H1 (cell line): ENCODE measurements at regions not wholly inside any gene's neighbourhood (a gene's known extent, or its start where the extent isn't known, plus 50 kb on each side); places are given as distances from the start of the nearest gene placed in this dataset.

Source experiments
- CTCF ChIA-PET: fragments of 300-600 bp; sonication (Branson Sonifier 250); formaldehyde crosslinking; loops from one replicate; lab custom pipeline; 2021; ENCODE audit not compliant: partially characterized antibody; lab: Charles Lee
- POLR2A ChIA-PET: fragments of 300-600 bp; sonication (Branson Sonifier 250); formaldehyde crosslinking; loops from one replicate; lab custom pipeline; 2021; ENCODE audit warnings: inconsistent platforms; ENCODE audit not compliant: partially characterized antibody; lab: Charles Lee
- DNase-seq, 2 experiments: peaks; one replicate each; pipeline versions ENCODE4 v3.0.0 to v3.0.0-alpha.2; 2010 to 2022; ENCODE audit warnings: low spot score in 2 of 2, low read depth in 1 of 2, mixed read lengths in 1 of 2
- FAIRE-seq: peaks from 2 replicates; lab custom pipeline; 2011; peaks lifted over from hg19 to GRCh38; lab: Jason Lieb, UNC
- H2AFZ ChIP-seq: 2 replicates; pipeline ENCODE4 v1.8.1; 2012; ENCODE audit warnings: low read length, inconsistent platforms
- H2AK5ac ChIP-seq: 2 replicates; pipeline ENCODE4 v1.6.1; 2013; ENCODE audit warnings: low read depth, low read length
- H2BK120ac ChIP-seq: replicated peaks from 2 replicates; pipeline ENCODE3; 2013; ENCODE audit warnings: low read depth, low read length, inconsistent platforms
- H2BK12ac ChIP-seq: 2 replicates; pipeline ENCODE4 v1.6.1; 2013; ENCODE audit warnings: low read depth, low read length
- H2BK15ac ChIP-seq: 2 replicates; pipeline ENCODE4 v1.6.1; 2013; ENCODE audit warnings: low read length
- H2BK20ac ChIP-seq: 2 replicates; pipeline ENCODE4 v1.6.1; 2013; ENCODE audit warnings: low read length
- H2BK5ac ChIP-seq: 2 replicates; pipeline ENCODE4 v1.6.1; 2013; ENCODE audit warnings: low read depth, low read length
- H3K14ac ChIP-seq: 2 replicates; pipeline ENCODE4 v1.6.1; 2013; ENCODE audit warnings: inconsistent platforms; ENCODE audit not compliant: insufficient read length
- H3K18ac ChIP-seq: 2 replicates; pipeline ENCODE4 v1.6.1; 2013; ENCODE audit warnings: low read length; ENCODE audit errors: extremely low read depth
- H3K23ac ChIP-seq: 2 replicates; pipeline ENCODE4 v1.6.1; 2013; ENCODE audit warnings: inconsistent platforms; ENCODE audit not compliant: insufficient read length
- H3K23me2 ChIP-seq: 2 replicates; pipeline ENCODE4 v1.6.1; 2013; ENCODE audit warnings: low read depth, low read length
- H3K27ac ChIP-seq: 2 replicates; pipeline ENCODE4 v1.6.1; 2011; ENCODE audit warnings: low read depth, low read length, inconsistent platforms
- H3K27me3 ChIP-seq, 4 experiments: replicated peaks in 1 of 4; 1 replicate in 1 of 4; 2 replicates in 3 of 4; pipeline versions ENCODE4 v1.6.1 to v1.8.1; 2011 to 2013; ENCODE audit warnings: low read length in 3 of 4, mild to moderate bottlenecking in 3 of 4, inconsistent platforms in 2 of 4, mixed read lengths in 2 of 4, moderate library complexity in 1 of 4; ENCODE audit not compliant: control insufficient read depth in 3 of 4, insufficient read depth in 3 of 4; ENCODE audit errors: extremely low read depth in 1 of 4
- H3K36me3 ChIP-seq, 4 experiments: 2 replicates each; pipeline versions ENCODE4 v1.6.1 to v1.8.1; 2011 to 2013; ENCODE audit warnings: mild to moderate bottlenecking in 4 of 4, low read length in 3 of 4, moderate library complexity in 2 of 4, control low read depth in 1 of 4, inconsistent platforms in 1 of 4; ENCODE audit not compliant: insufficient read depth in 4 of 4, control insufficient read depth in 2 of 4
- H3K4ac ChIP-seq: replicated peaks from 2 replicates; pipeline ENCODE3; 2013; ENCODE audit warnings: low read length, low read depth, mixed read lengths, inconsistent platforms; ENCODE audit not compliant: insufficient read length
- H3K4me1 ChIP-seq, 4 experiments: replicated peaks in 1 of 4; 1 replicate in 1 of 4; 2 replicates in 3 of 4; pipeline versions ENCODE4 v1.6.1 to v1.8.1; 2011 to 2013; ENCODE audit warnings: low read length in 3 of 4, inconsistent platforms in 2 of 4, mixed read lengths in 1 of 4; ENCODE audit not compliant: insufficient read depth in 4 of 4, control insufficient read depth in 3 of 4
- H3K4me2 ChIP-seq, 2 experiments: 2 replicates each; pipeline versions ENCODE4 v1.6.1 to v1.8.1; 2011 to 2013; ENCODE audit warnings: low read depth in 2 of 2, low read length in 2 of 2, control low read depth in 1 of 2, inconsistent platforms in 1 of 2, mild to moderate bottlenecking in 1 of 2; ENCODE audit not compliant: insufficient read depth in 1 of 2
- H3K4me3 ChIP-seq, 4 experiments: fragments of 200-600, 300-600 bp in 1 of 4; sonication (generic), shearing (Covaris generic), sonication (Bioruptor Twin) in 1 of 4; 2 replicates each; pipeline versions ENCODE4 v1.5.1 to v1.8.1; 2011 to 2016; ENCODE audit warnings: low read length in 4 of 4, low read depth in 3 of 4, control low read depth in 2 of 4, inconsistent platforms in 2 of 4, mild to moderate bottlenecking in 2 of 4, mixed read lengths in 1 of 4, moderate library complexity in 1 of 4; ENCODE audit not compliant: insufficient read depth in 2 of 4; ENCODE audit errors: extremely low read depth in 1 of 4
- H3K56ac ChIP-seq: replicated peaks from 2 replicates; pipeline ENCODE3; 2013; ENCODE audit warnings: low read depth, mild to moderate bottlenecking, mixed read lengths, low read length, inconsistent platforms; ENCODE audit not compliant: insufficient read length
- H3K79me1 ChIP-seq: 2 replicates; pipeline ENCODE4 v1.6.1; 2013; ENCODE audit warnings: low read depth, low read length, control low read depth
- H3K79me2 ChIP-seq, 2 experiments: 2 replicates each; pipeline versions ENCODE4 v1.6.1 to v1.8.1; 2012 to 2013; ENCODE audit warnings: low read length in 2 of 2, mild to moderate bottlenecking in 2 of 2, inconsistent platforms in 1 of 2; ENCODE audit not compliant: insufficient read depth in 2 of 2, control insufficient read depth in 1 of 2
- H3K9ac ChIP-seq, 4 experiments: replicated peaks in 1 of 4; 1 replicate in 1 of 4; 2 replicates in 3 of 4; pipeline versions ENCODE4 v1.6.1 to v1.8.1; 2011 to 2013; ENCODE audit warnings: low read depth in 3 of 4, low read length in 3 of 4, control low read depth in 2 of 4, mild to moderate bottlenecking in 2 of 4, moderate library complexity in 2 of 4, inconsistent platforms in 1 of 4; ENCODE audit errors: extremely low read depth in 1 of 4
- H3K9me3 ChIP-seq, 2 experiments: 2 replicates each; pipeline versions ENCODE4 v1.6.1 to v1.8.1; 2012 to 2013; ENCODE audit warnings: mild to moderate bottlenecking in 2 of 2, moderate library complexity in 2 of 2, control low read depth in 1 of 2, inconsistent platforms in 1 of 2, low read depth in 1 of 2, low read length in 1 of 2, mixed read lengths in 1 of 2; ENCODE audit not compliant: insufficient read depth in 2 of 2
- H4K20me1 ChIP-seq, 2 experiments: replicated peaks in 1 of 2; 2 replicates each; pipeline versions ENCODE3 to v1.8.1; 2011 to 2013; ENCODE audit warnings: inconsistent platforms in 2 of 2, low read length in 2 of 2, mild to moderate bottlenecking in 1 of 2; ENCODE audit not compliant: insufficient read depth in 2 of 2, control insufficient read depth in 1 of 2
- H4K5ac ChIP-seq: 2 replicates; pipeline ENCODE4 v1.6.1; 2013; ENCODE audit warnings: low read length, low read depth, mixed read lengths, inconsistent platforms; ENCODE audit not compliant: insufficient read length
- H4K8ac ChIP-seq: 2 replicates; pipeline ENCODE4 v1.8.0; 2013; ENCODE audit warnings: mild to moderate bottlenecking, moderate library complexity, low read length, inconsistent platforms; ENCODE audit not compliant: insufficient read depth; ENCODE audit errors: extremely low read depth
- H4K91ac ChIP-seq: replicated peaks from 2 replicates; pipeline ENCODE3; 2013; ENCODE audit warnings: low read length, mixed read lengths, inconsistent platforms; ENCODE audit not compliant: insufficient read length
- BACH1 ChIP-seq: IDR thresholded peaks from 2 replicates; pipeline ENCODE4 v1.6.1; 2012; ENCODE audit warnings: low read length, improper control_type of control experiment
- NRF1 ChIP-seq: IDR thresholded peaks from 2 replicates; pipeline ENCODE4 v1.6.1; 2011; ENCODE audit warnings: mild to moderate bottlenecking, low read depth, low read length, improper control_type of control experiment
- POLR2AphosphoS5 ChIP-seq: IDR thresholded peaks from 2 replicates; pipeline ENCODE4 v1.6.1; 2011; ENCODE audit warnings: low read depth, low read length
- RNF2 ChIP-seq: fragments of 200-900, 300-1000 bp; sonication (generic); IDR thresholded peaks from 2 replicates; pipeline ENCODE4 v1.7.1; 2016; ENCODE audit warnings: borderline replicate concordance, low read depth, mild to moderate bottlenecking, antibody characterized with exemption, low read length; ENCODE audit not compliant: poor library complexity, severe bottlenecking; ENCODE audit errors: missing control alignments
- SIX5 ChIP-seq: IDR thresholded peaks from 2 replicates; pipeline ENCODE4 v1.6.1; 2011; ENCODE audit warnings: mild to moderate bottlenecking, low read depth, low read length
- TAF1 ChIP-seq: IDR thresholded peaks from 2 replicates; pipeline ENCODE4 v1.6.1; 2011; ENCODE audit warnings: mild to moderate bottlenecking, low read depth, low read length
- WGBS, 2 experiments: shearing (Covaris generic) in 1 of 2; methylation state at CpG; one replicate each; pipeline versions ENCODE4 v1.1.6 to v1.1.7; 2013 to 2015; ENCODE audit warnings: low lambda C conversion rate in 2 of 2, mixed read lengths in 2 of 2, inconsistent platforms in 1 of 2, low coverage in 1 of 2, missing lambda C conversion rate in 1 of 2; ENCODE audit not compliant: insufficient replicate concordance in 2 of 2, insufficient coverage in 1 of 2, insufficient read length in 1 of 2; ENCODE audit errors: extremely low coverage in 1 of 2, missing lambda C conversion rate in 1 of 2; 5-methylcytosine and 5-hydroxymethylcytosine counted together

GRCh38 chr14:96965885-96966595 lies 168.9 kb downstream of the VRK1 start:
- CTCF ChIA-PET, result interaction anchor here (1.3 to 1.4 kb wide), 2 partner anchors 25 to 26 kb away, joined by 3 read pairs; no protein-coding TSS in a partner anchor
- no peaks in the 10 kb centered on the region for H3K79me2 ChIP-seq
- peaks cover 0 to 10% (median 2%) of the 10 kb centered on the region in 4 experiments; a peak in 4 of 7 replicates for H3K4me1 ChIP-seq
- FAIRE-seq, result no peak
- H3K27ac ChIP-seq, result no peak overlapping the region
- no peak overlapping the region for H3K18ac ChIP-seq
- no peak for DNase-seq
- POLR2A ChIA-PET, result interaction anchor here (0.9 kb wide), 1 partner anchor 9 kb away, joined by 3 read pairs; no protein-coding TSS in a partner anchor
- no peak overlapping the region for H2AK5ac ChIP-seq
- no peaks in the 10 kb centered on the region for H3K36me3 ChIP-seq
- H3K9me3 ChIP-seq, result peaks cover 0 to 2% of the 10 kb centered on the region in 2 experiments; a peak in 1 of 4 replicates
- no peak overlapping the region for H3K4ac ChIP-seq
- no peak overlapping the region for H3K56ac ChIP-seq
- H4K8ac ChIP-seq, result no peak overlapping the region
- H3K4me3 ChIP-seq, result no peak overlapping the region
- H3K9ac ChIP-seq, result no peak overlapping the region
- peak overlapping the region; percentile 39 to 40; a peak in 2 of 4 replicates for H3K4me2 ChIP-seq
- peak overlapping the region; percentile 64; the same call in 1 of the 2 replicates for H2BK20ac ChIP-seq
- peak overlapping the region; percentile 78; the same call in 1 of the 2 replicates for H2AFZ ChIP-seq
- no peaks in the 10 kb centered on the region for H4K20me1 ChIP-seq
- H2BK5ac ChIP-seq, result no peak overlapping the region
- H3K14ac ChIP-seq, result no peak overlapping the region
- no peak overlapping the region for H4K5ac ChIP-seq
- H3K23ac ChIP-seq, result no peak overlapping the region
- H2BK15ac ChIP-seq, result no peak overlapping the region
- WGBS, 2 experiments, result 89% methylated on average over 11 of the region's 11 CpGs; no CpG with 5 or more reads in 1 of the 2 experiments
- H4K91ac ChIP-seq, result no peak overlapping the region
- no peak overlapping the region for H2BK12ac ChIP-seq
- no peaks in the 10 kb centered on the region for H3K27me3 ChIP-seq
- no peak overlapping the region for H2BK120ac ChIP-seq
- H3K23me2 ChIP-seq, result no peaks in the 10 kb centered on the region; the same call in 1 of the 2 replicates
- H3K79me1 ChIP-seq, result no peaks in the 10 kb centered on the region
- no peak for TF ChIP-seq SIX5
- TF ChIP-seq BACH1, result no peak
- TF ChIP-seq TAF1, result no peak
- no peak for TF ChIP-seq POLR2AphosphoS5
- TF ChIP-seq RNF2, result no peak
- no peak for TF ChIP-seq NRF1
